ENCODE measurements at regions not wholly inside any gene's neighbourhood (a gene's known extent, or its start where the extent isn't known, plus 50 kb on each side); places are given as distances from the start of the nearest gene placed in this dataset.

DNA sequence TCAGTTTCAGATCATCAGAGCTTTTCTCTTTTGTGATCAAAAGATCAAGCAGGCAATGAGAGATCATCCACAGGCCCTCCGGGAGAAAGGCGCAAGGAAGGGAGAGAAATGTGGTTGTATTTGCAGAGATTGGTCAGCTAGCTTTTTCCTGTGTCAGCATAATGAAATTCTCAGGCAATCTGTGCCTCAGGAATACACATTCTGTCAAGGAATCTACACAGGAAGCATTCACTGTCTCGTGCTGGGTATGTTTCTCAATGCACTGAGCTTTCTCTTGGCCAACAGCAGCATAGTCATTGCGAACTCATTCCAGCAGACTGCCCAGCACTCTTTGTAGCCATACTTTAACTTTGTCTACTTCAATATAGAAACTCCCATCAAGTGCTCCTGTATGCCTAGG, 413.7 kb downstream of the PPP3CA start:
- peaks cover 51% of the 10 kb centered on the region for H3K4me1 Mint-ChIP-seq (ENCODE audit: low read depth, unreplicated experiment)
- H3K36me3 Mint-ChIP-seq (ENCODE audit: unreplicated experiment): no peaks in the 10 kb centered on the region
- H3K9me3 Mint-ChIP-seq (ENCODE audit: unreplicated experiment): peaks cover 9% of the 10 kb centered on the region
- DNase-seq: no peak
- no peak overlapping the region for H3K27ac Mint-ChIP-seq (ENCODE audit: unreplicated experiment)
- no peak for TF ChIP-seq CTCF (IDR thresholded peaks at IDR 0.05; ENCODE audit: partially characterized antibody, unreplicated experiment)
- peaks cover 2% of the 10 kb centered on the region for H3K27me3 Mint-ChIP-seq (ENCODE audit: unreplicated experiment)
- no peak overlapping the region for H3K4me3 Mint-ChIP-seq (ENCODE audit: unreplicated experiment)

DNA sequence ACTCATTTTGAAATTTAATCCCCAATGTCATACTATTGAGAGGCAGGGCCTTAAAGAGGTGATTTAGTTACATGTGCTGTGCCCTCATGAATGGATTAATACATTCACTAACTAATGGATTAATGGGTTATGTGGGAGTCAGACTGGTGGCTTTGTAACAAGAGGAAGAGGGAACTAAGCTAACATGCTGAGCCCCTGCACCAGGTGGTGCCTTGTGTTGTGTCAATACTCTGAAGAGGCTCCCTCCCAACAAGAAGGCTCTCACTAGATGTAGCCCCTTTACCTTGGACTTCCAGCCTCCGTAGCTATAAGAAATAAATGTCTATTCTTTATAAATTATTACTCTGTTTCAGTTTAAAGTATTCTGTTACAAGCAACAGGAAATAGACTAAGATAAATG, 411.9 kb upstream of the EMCN start:
- TF ChIP-seq CTCF (IDR thresholded peaks at IDR 0.05; ENCODE audit: partially characterized antibody, unreplicated experiment): no peak
- peak; percentile 17 for DNase-seq
- H3K36me3 Mint-ChIP-seq (ENCODE audit: unreplicated experiment): no peaks in the 10 kb centered on the region
- H3K27ac Mint-ChIP-seq (ENCODE audit: unreplicated experiment): no peak overlapping the region
- peaks cover 30% of the 10 kb centered on the region for H3K4me1 Mint-ChIP-seq (ENCODE audit: low read depth, unreplicated experiment)
- H3K27me3 Mint-ChIP-seq (ENCODE audit: unreplicated experiment): no peaks in the 10 kb centered on the region
- no peak overlapping the region for H3K4me3 Mint-ChIP-seq (ENCODE audit: unreplicated experiment)
- peaks cover 4% of the 10 kb centered on the region for H3K9me3 Mint-ChIP-seq (ENCODE audit: unreplicated experiment)

GRCh38 chr4:100929135-100929534, 411.3 kb upstream of the EMCN start:
- Mint-ChIP-seq H3K36me3 (ENCODE audit: unreplicated experiment) (no peaks in the 10 kb centered on the region), H3K27me3 (ENCODE audit: unreplicated experiment) (no peaks in the 10 kb centered on the region), H3K27ac (ENCODE audit: unreplicated experiment) (no peak overlapping the region), H3K4me3 (ENCODE audit: unreplicated experiment) (no peak overlapping the region), H3K4me1 (ENCODE audit: low read depth, unreplicated experiment) (peaks cover 30% of the 10 kb centered on the region), H3K9me3 (ENCODE audit: unreplicated experiment) (peaks cover 4% of the 10 kb centered on the region)
- DNase-seq: no peak
- no peak for TF ChIP-seq CTCF (IDR thresholded peaks at IDR 0.05; ENCODE audit: partially characterized antibody, unreplicated experiment)

- Mint-ChIP-seq H3K27me3 (ENCODE audit: unreplicated experiment) (no peaks in the 10 kb centered on the region), H3K4me1 (ENCODE audit: low read depth, unreplicated experiment) (peaks cover 19% of the 10 kb centered on the region), H3K36me3 (ENCODE audit: unreplicated experiment) (no peaks in the 10 kb centered on the region), H3K9me3 (ENCODE audit: unreplicated experiment) (peaks cover 4% of the 10 kb centered on the region), H3K27ac (ENCODE audit: unreplicated experiment) (no peak overlapping the region), H3K4me3 (ENCODE audit: unreplicated experiment) (no peak overlapping the region)
- no peak for DNase-seq
- TF ChIP-seq CTCF (IDR thresholded peaks at IDR 0.05; ENCODE audit: partially characterized antibody, unreplicated experiment): no peak
Measured at GRCh38 chr4:100926039-100926717, 408.4 kb upstream of the EMCN start.

DNA sequence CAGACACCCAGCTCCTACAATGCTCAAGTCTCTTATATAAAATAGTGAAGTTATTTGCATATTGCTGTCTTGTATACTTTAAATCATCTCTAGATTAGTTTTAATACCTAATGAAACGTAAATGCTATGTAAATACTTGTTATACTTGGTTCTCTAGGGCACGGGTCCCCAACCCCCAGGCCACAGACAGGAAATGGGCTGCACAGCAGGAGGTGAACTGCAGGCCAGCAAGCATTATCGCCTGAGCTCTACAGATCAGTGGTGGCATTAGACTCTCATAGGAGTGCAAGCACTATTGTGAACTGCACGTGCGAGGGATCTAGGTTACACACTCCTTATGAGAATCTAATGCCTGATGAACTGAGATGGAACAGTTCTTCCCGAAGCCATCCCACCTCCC, 395.9 kb upstream of the EMCN start:
- DNase-seq: peak; percentile 29
- Mint-ChIP-seq H3K4me3 (ENCODE audit: unreplicated experiment) (no peak overlapping the region), H3K9me3 (ENCODE audit: unreplicated experiment) (peaks cover 7% of the 10 kb centered on the region), H3K4me1 (ENCODE audit: low read depth, unreplicated experiment) (peaks cover 18% of the 10 kb centered on the region), H3K36me3 (ENCODE audit: unreplicated experiment) (no peaks in the 10 kb centered on the region), H3K27me3 (ENCODE audit: unreplicated experiment) (no peaks in the 10 kb centered on the region), H3K27ac (ENCODE audit: unreplicated experiment) (no peak overlapping the region)
- TF ChIP-seq CTCF (IDR thresholded peaks at IDR 0.05; ENCODE audit: partially characterized antibody, unreplicated experiment): no peak

All from glutamatergic neuron (in vitro differentiated cells).